ENCODE measurements at regions not wholly inside any gene's neighbourhood (a gene's known extent, or its start where the extent isn't known, plus 50 kb on each side); places are given as distances from the start of the nearest gene placed in this dataset.
"Not testable (repeated sequence)": the region's sequence is repeated elsewhere in the genome, so short reads cannot be mapped to it uniquely, and the experiment has no call there.

GRCh38 chr9:28409919-28410318 is 836.6 kb upstream of the C9orf72 start:
- no peak for DNase-seq (ENCODE audit: low read depth in 4 of 4, low spot score in 3 of 4)

GRCh38 chr9:28410411-28410810 is 837.1 kb upstream of the C9orf72 start:
- no peak for DNase-seq (ENCODE audit: low read depth in 4 of 4, low spot score in 3 of 4)

- DNase-seq (ENCODE audit: low read depth in 4 of 4, low spot score in 3 of 4): no peak
These were observed 840.2 kb upstream of the C9orf72 start for GRCh38 chr9:28413471-28413870.

DNA sequence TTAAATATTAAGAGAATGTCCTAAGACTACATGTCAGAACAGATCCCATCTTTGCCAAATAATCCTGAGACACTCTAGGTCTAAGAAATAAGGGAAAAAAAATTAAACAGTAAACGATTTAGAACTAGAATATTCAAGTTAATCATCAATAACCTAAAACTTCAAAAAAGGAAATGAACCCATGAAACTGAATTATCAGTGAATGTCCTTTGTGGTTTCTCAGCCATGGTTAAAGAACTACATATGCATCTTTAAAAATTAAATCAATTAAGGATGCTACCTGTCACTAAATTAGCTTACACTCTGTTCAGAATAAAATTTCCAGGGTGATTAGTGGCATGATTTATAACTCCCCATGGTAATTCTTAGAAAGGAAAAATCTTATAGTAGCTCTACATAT is 850.0 kb upstream of the C9orf72 start:
- no peak for DNase-seq (ENCODE audit: low read depth in 4 of 4, low spot score in 3 of 4)

GRCh38 chr9:28435456-28435855 is 862.2 kb upstream of the C9orf72 start:
- no peak for DNase-seq (ENCODE audit: low read depth in 4 of 4, low spot score in 3 of 4)

DNA sequence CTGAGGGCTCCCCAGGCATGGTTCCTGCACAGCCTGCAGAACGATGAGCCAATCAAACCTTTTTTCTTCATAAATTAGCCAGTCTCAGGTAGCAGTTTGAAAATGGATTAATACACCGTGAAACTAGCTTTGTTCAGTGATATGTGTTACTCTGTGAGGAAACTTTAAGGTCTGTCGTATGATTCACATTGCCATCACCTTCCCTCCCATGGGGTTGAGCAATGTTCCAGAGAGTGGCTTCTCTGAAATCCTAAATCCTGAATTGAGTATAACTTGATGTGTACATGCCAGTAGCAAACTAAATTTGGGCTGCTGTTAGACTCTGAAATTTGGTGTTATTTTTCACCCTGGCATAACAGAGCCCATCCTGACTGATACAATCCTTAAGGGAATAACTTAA is 866.4 kb upstream of the C9orf72 start:
- DNase-seq (ENCODE audit: low read depth in 4 of 4, low spot score in 3 of 4): no peak

- no peak for DNase-seq (ENCODE audit: low read depth in 4 of 4, low spot score in 3 of 4)
These were observed 870.2 kb upstream of the C9orf72 start for GRCh38 chr9:28443461-28443860.

DNA sequence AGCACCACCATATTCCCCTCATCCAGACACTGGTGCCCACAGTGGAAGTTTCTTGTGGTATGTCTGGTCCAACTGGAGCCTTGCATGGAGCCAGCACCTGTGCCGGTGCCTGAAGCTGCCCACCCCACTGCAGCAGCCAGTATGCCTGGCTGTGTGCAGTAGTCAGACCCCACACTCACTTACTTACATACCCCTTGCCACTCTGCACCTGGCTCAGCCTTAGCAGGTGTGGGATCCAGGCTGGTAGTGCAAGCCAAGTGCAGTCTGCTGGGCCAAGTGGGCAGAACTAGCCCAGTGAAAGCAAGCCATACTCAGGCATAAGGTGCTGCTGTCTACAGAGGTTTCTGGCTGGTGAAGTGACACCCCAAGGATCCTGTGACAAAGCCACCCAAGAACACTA is 871.4 kb upstream of the C9orf72 start:
- DNase-seq (ENCODE audit: low read depth in 4 of 4, low spot score in 3 of 4): no peak

DNA sequence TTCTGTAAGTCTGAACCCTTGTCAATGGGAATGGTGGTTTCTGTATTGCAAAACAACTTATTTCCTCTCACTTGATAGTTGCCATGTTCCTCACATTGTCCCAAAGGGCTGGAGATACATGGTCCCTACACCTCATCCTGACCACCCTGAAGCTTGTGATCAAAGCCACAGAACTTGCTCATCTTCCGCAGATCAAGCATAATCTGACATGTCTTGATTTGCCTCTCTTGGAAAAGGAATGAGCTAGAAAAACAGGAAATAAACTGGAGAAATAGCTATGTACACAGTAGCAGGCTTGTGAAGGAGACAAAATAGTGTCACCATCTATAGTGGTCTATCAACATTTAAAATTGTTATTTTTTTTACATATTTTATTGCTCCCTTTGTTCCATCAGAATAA is 871.9 kb upstream of the C9orf72 start:
- no peak for DNase-seq (ENCODE audit: low read depth in 4 of 4, low spot score in 3 of 4)

DNA sequence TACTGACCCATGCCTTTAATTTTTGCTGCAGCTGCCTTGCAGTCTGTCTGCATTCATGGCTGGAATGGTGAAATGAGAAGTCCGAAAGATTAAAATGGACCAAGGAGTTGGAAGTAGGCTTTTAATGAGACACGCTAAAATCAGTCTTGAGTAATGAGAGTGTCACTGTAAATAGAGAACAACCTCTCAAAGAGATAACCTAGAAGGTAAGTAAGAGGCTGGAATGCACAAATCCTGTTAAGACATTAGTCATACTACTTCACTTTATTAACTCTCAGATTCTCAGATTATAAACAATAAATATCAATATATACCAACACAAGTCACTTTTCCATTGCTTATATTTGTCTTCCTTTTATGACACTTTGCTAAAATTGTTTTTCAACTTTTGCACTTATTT is 880.6 kb upstream of the C9orf72 start:
- no peak for DNase-seq (ENCODE audit: low read depth in 4 of 4, low spot score in 3 of 4)

DNA sequence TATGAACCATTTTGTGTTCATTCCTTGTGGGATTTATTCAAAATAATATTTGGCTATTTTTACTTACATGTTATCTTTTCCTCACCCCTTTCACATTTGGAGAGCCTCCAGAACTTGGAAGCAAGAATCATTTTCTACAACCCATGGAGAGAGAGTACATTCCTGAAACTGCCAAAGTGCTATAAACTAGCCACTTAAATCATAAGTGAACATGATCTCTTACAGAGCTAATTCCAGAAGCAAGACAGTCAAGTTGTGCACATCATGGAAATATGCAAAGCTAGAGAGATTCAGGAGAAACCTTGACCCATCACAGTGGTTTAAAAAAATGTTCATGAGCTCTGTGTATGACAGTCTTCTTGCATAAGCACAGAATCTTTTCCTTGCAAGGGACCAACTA is 883.6 kb upstream of the C9orf72 start:
- no peak for DNase-seq (ENCODE audit: low read depth in 4 of 4, low spot score in 3 of 4)

GRCh38 chr9:28464481-28465216 is 891.4 kb upstream of the C9orf72 start:
- no peak for DNase-seq (ENCODE audit: low read depth in 4 of 4, low spot score in 3 of 4)

DNA sequence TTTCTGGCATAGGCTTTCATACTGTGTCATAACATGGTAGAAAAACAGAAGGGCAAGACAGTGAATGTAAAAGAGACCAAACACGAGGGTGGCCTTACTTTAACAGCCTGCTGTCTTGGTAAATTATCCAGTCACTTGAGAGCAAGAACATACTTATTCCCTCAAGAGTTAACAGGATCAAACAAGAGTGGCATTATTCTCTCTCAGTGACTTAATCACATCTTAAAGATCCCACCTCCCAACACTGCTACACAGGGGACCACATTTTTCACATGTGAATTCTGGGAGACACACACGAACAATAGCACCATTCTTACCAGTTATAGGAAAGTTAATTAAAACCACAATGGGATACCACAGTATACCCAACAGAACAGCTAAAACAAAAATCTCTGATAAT is 898.0 kb upstream of the C9orf72 start:
- no peak for DNase-seq (ENCODE audit: low read depth in 4 of 4, low spot score in 3 of 4)

DNA sequence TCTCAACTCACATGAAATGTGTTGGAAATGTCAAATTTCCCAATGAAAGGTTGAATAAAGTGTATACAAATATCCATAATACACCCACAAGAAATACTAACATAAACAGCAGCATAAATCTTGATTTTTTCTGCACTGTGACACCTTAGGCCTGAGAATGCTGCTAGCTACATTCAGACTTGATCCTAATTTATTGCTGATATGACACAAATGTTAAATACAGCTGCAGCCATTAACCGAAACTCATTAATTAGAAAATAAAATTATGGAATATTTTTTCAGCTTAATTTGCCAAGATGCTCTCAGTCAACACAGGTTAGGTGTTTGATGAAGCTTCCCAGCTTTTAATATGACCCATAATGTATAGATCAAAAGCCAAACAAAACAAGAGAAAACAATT is 914.3 kb upstream of the C9orf72 start:
- no peak for DNase-seq (ENCODE audit: low read depth in 4 of 4, low spot score in 3 of 4)

- DNase-seq (ENCODE audit: low read depth in 4 of 4, low spot score in 3 of 4): no peak
These were observed 917.8 kb upstream of the C9orf72 start for GRCh38 chr9:28491121-28491520.

- DNase-seq (ENCODE audit: low read depth in 4 of 4, low spot score in 3 of 4): not testable (repeated sequence)
These were observed 924.9 kb upstream of the C9orf72 start for GRCh38 chr9:28498168-28498567.

DNA sequence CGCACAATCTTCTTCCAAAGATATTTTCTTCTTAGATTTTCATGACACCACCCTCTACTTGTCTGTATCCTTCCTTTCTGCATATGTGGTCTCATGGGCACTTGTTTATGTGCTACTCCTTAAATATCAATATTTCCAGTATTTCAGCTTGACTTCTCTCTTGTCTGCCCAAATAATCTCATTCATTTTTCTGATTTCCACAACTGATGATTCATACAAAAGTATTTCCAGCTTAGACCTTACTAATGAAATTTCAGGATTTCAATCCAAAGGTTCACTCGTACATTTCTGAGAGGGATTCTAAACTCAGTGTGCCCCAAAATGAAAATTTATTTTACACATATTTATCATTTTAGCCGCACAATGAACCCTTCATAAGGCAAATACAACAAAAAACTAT is 928.9 kb upstream of the C9orf72 start:
- no peak for DNase-seq (ENCODE audit: low read depth in 4 of 4, low spot score in 3 of 4)

- DNase-seq (ENCODE audit: low read depth in 4 of 4, low spot score in 3 of 4): no peak
These were observed 929.5 kb upstream of the C9orf72 start for GRCh38 chr9:28502741-28503140.

GRCh38 chr9:28503573-28503972 is 930.3 kb upstream of the C9orf72 start:
- no peak for DNase-seq (ENCODE audit: low read depth in 4 of 4, low spot score in 3 of 4)

DNA sequence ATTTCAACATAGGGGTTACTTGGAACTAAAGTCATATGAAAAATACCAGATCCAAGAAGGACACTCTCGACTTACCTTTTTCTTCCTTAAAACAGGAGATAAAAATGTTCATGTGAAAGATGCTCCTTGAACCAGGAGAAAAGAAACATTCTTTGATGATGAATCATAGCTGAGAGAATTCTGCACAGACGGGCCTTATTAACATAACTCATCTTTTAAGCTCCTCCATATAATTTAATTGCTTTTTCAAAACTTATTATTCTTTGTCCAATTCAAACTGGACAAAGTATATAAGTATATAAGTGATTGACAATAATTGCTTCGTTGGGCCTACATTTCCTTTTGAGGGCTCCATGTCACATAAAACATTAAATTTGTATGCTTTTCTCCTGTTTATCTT is 945.2 kb upstream of the C9orf72 start:
- DNase-seq (ENCODE audit: low read depth in 4 of 4, low spot score in 3 of 4): no peak

- DNase-seq (ENCODE audit: low read depth in 4 of 4, low spot score in 3 of 4): not testable (repeated sequence)
These were observed 951.0 kb upstream of the C9orf72 start for GRCh38 chr9:28524309-28524708.

DNA sequence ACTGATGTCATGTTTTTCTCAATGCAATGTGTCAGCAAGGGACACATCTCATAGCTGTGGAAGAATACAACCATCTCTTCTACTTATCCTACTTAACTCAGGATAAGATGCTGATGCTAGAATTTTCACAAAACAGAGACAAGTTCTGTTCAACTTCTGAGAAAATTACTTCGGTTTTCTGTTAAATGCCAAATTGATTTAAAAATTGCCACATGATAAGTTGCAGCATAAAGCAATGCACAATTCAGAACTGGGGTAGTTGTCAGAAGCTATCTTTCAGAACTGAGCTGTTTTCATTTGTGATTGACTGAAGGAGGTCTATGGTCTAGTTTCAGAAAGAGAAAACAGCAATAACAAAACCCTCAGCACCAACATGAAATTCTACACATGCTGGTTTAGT is 954.8 kb upstream of the C9orf72 start:
- DNase-seq (ENCODE audit: low read depth in 4 of 4, low spot score in 3 of 4): no peak

GRCh38 chr9:28538132-28538531 is 964.9 kb upstream of the C9orf72 start:
- DNase-seq (ENCODE audit: low read depth in 4 of 4, low spot score in 3 of 4): no peak

Measured in left renal pelvis (tissue), 4 donors.